ENCODE measurements at regions not wholly inside any gene's neighbourhood (a gene's known extent, or its start where the extent isn't known, plus 50 kb on each side); places are given as distances from the start of the nearest gene placed in this dataset.

- TF ChIP-seq CTCF (conservative IDR thresholded peaks at IDR 0.05), result no peak
- no peak for TF ChIP-seq ZFX (IDR thresholded peaks at IDR 0.05)
These were observed 1713.9 kb downstream of the TP53TG3F start for GRCh38 chr16:35173295-35173694.

All from C4-2B (cell line).